NCI-H345 treated with DMSO at 0.1 percent for 48 hours (cell line): ENCODE measurements at regions not wholly inside any gene's neighbourhood (a gene's known extent, or its start where the extent isn't known, plus 50 kb on each side); places are given as distances from the start of the nearest gene placed in this dataset.
"Not testable (repeated sequence)": the region's sequence is repeated elsewhere in the genome, so short reads cannot be mapped to it uniquely, and the experiment has no call there.

Source experiments
- DNase-seq: peaks from one replicate; lab custom pipeline; 2025; ENCODE audit not compliant: unreplicated experiment; lab: John Stamatoyannopoulos, UW

DNA sequence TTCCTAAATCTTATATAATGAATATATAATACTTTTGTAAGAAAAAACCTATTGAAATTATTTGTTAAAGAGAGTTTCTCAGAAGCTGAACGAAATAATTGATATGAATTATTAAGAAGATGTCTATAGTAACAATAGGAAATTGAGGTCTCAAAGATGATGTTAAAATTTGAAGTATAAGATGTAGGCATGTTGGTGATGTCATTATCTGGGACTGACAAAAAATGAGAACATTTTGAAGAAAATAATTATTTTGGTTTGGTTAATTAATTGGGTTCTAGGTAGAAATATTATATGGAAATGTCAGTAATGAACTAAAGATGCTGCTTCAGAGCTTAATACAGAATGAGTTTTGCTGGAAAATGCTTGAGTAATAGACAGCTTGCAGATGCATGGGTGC lies 501.4 kb upstream of the ST8SIA4 start:
- no peak for DNase-seq

DNA sequence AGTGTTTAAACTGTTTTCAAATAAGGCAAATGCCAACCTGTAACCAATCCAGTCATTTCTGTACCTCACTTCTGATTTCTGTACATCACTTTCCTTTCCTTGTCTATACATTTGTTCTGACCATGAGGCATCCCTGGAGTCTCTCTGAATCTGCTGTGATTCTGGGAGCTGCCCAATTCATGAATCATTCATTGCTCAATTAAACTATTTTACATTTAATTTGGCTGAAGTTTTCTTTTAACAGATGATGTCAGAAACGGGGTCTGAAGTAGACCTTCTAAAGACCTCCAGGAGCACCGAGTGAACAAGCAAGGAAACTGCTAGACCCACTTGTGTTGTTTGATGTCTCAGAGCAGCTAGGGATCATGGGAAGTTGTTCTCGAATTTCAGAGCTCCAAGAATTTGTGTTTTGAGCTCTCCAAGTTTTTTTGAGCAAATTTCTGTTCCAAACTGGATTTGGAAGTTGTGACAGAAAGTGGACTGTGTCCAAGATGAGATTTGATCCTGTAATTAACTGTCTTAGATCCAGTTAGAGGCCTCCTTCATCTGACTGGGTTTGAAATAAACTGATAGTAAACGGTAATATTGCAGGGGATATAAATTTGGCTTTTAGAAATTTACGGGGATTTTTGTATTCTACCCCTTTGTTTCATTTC lies 490.8 kb upstream of the ST8SIA4 start:
- DNase-seq: no peak

GRCh38 chr5:101390151-101390908 lies 487.2 kb upstream of the ST8SIA4 start:
- peak; percentile 4 for DNase-seq

GRCh38 chr5:101385276-101385675 lies 482.2 kb upstream of the ST8SIA4 start:
- DNase-seq: no peak

GRCh38 chr5:101370181-101370580 lies 467.1 kb upstream of the ST8SIA4 start:
- DNase-seq: no peak

- DNase-seq: no peak
Observed at GRCh38 chr5:101364469-101364868, 461.4 kb upstream of the ST8SIA4 start.

DNA sequence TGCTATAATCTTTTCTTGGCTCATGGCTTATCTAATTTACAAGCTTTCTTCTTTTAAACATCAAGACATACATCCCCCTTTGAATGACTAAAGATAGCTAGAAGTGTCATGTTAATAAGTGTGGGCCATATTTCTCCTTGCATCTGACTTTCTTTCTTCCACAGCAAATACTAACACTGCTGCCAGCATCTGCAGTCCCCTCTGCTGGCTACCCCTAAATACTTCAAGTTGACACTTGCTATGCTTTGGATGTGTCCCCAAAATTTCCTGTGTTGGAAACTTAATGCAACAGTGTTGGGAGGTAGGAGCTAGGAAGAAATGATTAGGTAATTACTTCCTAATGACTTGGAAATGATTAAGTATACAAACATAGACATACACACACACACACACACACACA lies 459.0 kb upstream of the ST8SIA4 start:
- no peak for DNase-seq

DNA sequence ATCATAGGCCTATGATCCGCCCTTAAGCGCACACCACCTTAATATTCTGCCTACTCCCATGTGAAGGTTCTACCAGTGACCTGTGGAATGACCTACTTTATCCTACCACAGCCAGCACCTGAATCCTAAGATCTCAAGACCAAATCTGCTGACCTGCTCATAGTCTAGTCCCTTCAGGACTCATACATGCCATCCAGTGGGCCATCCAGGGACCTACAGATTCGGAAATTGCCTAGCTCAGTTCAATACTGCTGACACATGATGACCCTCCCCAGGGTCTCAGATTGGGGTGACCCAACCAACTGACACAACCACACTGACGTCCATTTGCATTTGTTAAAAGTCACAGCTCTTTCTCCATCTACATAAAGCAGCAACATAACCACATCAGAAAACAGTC lies 443.8 kb upstream of the ST8SIA4 start:
- DNase-seq: no peak

DNA sequence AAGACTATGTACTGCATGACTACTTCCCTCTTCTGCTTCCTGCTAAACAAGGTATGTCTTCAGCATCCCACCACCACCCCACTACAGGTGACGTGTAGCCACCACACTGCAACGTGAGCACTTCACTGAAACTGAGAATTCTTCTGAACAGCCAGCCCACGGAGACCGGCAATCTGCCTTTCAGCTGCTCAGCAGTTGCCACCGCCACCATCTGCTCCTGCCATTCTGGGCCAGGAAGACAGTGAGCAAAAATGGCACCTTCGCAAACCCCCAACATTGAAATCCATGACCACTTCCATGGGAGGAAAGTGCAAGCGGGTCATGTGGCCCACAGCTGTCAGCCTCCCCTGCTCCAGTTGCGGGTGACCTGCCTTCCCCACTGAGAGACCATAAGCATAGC lies 443.4 kb upstream of the ST8SIA4 start:
- no peak for DNase-seq

DNA sequence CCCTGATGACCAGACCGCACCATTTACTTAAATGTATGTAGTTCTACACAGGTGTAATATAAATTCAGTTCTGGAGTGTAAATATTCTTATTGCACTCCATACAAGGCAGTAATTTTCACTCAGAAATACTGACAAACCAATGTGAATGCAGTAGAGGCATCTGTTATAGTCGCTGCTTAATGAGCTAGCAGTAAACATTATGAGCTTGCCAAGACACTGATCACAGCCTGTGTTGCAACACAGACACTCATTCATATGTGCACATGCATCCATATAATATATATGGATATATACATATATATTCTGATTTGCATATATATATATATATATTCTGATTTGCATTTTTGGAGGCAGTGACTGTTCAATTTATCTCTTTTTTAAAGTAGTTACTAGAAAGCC lies 435.1 kb upstream of the ST8SIA4 start:
- DNase-seq: no peak

- no peak for DNase-seq
Observed at GRCh38 chr5:101327816-101328215, 424.7 kb upstream of the ST8SIA4 start.

DNA sequence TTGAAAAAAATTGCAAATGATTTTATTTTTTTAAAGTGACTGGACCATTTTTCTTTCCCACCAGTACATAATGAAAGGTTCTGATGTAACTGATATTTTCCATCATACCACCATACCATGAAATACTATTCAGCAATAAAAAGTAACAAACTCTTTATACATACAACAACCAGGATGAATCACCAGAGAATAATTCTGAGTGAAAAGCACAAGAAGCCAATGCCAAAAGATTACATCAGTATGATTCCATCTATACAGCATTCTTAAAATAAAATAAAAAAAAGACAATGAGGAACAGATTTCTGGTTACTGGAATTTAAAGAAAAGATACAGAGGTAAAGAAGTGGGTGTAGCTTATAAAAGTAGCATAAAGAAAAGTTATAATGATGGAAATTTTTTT lies 423.7 kb upstream of the ST8SIA4 start:
- no peak for DNase-seq

GRCh38 chr5:101316401-101316800 lies 413.3 kb upstream of the ST8SIA4 start:
- not testable (repeated sequence) for DNase-seq

DNA sequence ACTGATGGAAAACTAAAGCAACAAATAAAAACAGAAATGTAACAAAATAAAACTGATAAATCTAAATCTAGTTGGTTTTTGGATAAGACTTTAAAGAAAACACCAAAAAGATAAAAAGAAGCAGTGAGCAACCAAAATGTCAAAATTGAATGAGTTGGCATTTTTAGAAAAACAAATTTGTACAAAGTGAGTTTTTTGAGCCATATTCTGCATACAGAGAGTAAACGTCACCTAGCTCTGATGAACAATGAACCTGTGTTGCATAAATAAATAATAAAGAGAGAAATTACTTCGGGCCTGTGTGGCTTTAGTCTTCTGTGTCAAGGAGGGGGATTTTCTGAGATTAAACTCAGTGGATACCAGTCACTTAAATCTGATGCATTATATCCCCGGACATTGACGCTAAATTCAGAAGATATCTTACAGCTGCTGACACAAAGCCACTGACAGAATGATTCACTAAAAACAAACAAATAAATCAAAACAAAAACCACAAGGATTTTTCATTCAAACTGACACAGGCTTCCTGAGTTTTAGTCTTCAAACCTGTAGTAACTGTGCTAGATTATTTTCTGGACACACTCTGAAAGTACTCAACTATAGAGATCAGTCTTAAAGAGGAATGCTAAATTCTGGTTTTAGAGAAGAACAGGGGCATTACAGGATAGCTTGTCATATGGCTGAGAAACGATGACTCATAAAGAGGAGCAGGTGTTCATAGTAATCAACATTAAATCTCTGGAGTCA lies 403.5 kb upstream of the ST8SIA4 start:
- peak; percentile 40 for DNase-seq

DNA sequence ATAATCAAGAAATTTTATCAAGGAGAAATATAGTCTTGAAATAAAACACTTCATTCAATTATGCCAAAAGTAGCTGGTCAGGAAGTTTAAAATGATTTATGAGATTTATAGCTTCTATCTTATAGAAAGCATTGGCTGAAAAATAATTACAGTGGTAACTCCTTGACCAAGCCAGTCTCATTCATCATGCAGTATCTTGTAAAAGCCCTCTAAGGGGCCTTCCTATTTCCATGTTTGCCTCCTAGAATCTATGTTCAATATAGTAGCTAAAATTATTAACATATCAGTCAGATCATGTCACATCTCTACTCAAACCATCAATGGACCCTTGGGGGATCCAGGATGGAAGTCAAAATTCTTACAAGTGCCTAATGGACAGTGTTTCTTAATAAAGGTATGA lies 393.4 kb upstream of the ST8SIA4 start:
- DNase-seq: no peak

DNA sequence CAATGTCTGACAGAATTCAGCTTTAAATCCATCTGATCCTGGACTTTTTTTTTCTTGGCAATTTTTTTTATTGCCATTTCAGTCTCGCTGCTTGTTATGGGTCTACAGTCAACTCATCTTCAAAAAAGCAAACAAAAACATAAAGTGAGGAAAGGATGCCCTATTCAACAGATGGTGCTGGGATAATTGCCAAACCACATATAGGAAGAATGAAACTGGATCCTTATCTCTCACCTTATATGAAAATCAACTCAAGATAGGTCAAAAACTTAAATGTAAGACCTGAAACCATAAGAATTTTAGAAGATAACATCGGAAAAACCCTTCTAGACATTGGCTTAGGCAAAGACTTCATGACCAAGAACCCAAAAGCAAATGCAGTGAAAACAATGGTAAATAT lies 389.1 kb upstream of the ST8SIA4 start:
- no peak for DNase-seq

DNA sequence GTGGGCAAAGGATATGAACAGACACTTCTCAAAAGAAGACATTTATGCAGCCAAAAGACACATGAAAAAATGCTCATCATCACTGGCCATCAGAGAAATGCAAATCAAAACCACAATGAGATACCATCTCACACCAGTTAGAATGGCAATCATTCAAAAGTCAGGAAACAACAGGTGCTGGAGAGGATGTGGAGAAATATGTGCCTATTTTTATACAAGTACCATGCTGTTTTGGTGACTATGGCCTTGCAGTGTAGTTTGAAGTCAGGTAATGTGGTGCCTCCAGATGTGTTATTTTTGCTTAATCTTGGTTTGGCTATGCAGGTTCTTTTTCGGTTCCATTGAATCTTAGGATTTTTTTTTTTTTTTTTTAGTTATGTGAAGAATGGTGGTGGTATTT lies 387.7 kb upstream of the ST8SIA4 start:
- DNase-seq: not testable (repeated sequence)

DNA sequence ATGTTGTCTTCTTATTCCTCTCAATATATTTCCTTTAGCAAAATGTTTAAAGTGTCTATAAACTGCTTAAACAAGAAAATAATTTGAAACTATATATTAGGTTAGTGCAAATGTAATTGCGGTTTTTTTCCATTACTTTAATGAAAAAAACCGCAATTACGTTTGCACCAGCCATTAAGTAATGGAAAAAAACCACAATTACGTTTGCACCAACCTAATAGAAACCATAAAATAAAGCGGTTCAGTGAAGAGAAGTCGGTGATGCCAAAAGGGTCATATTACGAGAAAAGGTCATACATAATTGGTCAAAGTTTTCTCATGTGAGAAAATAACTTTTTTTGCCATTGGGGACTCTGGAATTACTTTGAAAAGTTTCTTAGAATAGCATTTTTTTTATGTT lies 385.6 kb upstream of the ST8SIA4 start:
- no peak for DNase-seq

GRCh38 chr5:101284736-101285375 lies 381.8 kb upstream of the ST8SIA4 start:
- no peak for DNase-seq

GRCh38 chr5:101283938-101284337 lies 380.9 kb upstream of the ST8SIA4 start:
- DNase-seq: not testable (repeated sequence)

DNA sequence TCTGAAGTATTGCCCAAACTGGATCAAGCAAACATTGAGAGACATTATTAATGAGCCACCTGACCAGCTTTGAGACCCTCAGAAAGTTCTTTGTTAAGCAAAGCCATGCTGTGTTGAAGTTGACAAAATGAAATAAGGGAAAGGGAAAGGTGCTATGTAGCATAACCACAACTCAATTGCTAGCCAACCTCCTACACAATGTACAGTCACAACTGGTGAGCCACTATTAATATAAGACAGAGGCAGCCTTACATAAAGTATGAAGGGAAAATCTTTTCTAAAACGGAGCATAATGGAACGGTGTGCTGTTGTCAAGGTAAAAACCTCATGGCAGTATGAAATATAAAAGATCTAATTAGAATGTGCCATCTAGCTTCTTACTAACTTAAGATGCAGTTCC lies 375.8 kb upstream of the ST8SIA4 start:
- no peak for DNase-seq
